ENCODE measurements at regions not wholly inside any gene's neighbourhood (a gene's known extent, or its start where the extent isn't known, plus 50 kb on each side); places are given as distances from the start of the nearest gene placed in this dataset.

GRCh38 chr6:165219629-165220028 lies 89.8 kb downstream of the C6orf118 start:
- Histone ChIP-seq H3K79me2 (ENCODE audit: insufficient read depth, low read length) (no peaks in the 10 kb centered on the region), H3K4ac (ENCODE audit: low read depth, low read length) (no peak overlapping the region), H3K23ac (ENCODE audit: insufficient read length, low read depth, low read length) (no peak overlapping the region), H2BK5ac (ENCODE audit: insufficient read length, low read length) (no peak overlapping the region), H3K18ac (ENCODE audit: insufficient read length, low read depth, low read length) (no peak overlapping the region), H3K27me3 (ENCODE audit: insufficient read depth, low read length) (no peaks in the 10 kb centered on the region), H3K23me2 (ENCODE audit: insufficient read length, low read depth, low read length, poor library complexity, severe bottlenecking) (no peaks in the 10 kb centered on the region), H3K9me3 (ENCODE audit: control insufficient read depth, low read depth, low read length) (no peaks in the 10 kb centered on the region), H4K5ac (ENCODE audit: insufficient read length, low read depth, low read length) (no peak overlapping the region), H3K27ac (ENCODE audit: insufficient read length, low read depth, low read length) (no peak overlapping the region), H2AFZ (ENCODE audit: low read length) (no peak overlapping the region), H3K79me1 (ENCODE audit: insufficient read depth, low read depth, low read length, poor library complexity, severe bottlenecking) (no peaks in the 10 kb centered on the region), H3K9ac (ENCODE audit: extremely low read depth, insufficient read length, low read length) (no peak overlapping the region), H3K4me1 (ENCODE audit: insufficient read depth, low read length) (no peaks in the 10 kb centered on the region), H2BK15ac (ENCODE audit: low read depth, low read length) (no peak overlapping the region), H2BK20ac (ENCODE audit: low read depth, low read length, poor library complexity, severe bottlenecking) (no peak overlapping the region), H2AK5ac (ENCODE audit: insufficient read length, low read length) (no peak overlapping the region), H3K4me2 (ENCODE audit: insufficient read depth, insufficient read length, low read length) (no peak overlapping the region), H2BK12ac (ENCODE audit: insufficient read length, low read depth, low read length) (no peak overlapping the region), H4K8ac (replicated peaks; ENCODE audit: insufficient read length, low read depth, low read length) (no peak overlapping the region), H3K14ac (ENCODE audit: insufficient read depth, low read length) (no peak overlapping the region), H4K91ac (ENCODE audit: insufficient read length, low read depth, low read length) (no peak overlapping the region), H3T11ph (ENCODE audit: low read length) (no peak overlapping the region), H3K56ac (ENCODE audit: insufficient read length, low read depth, low read length) (no peak overlapping the region), H4K20me1 (ENCODE audit: control insufficient read depth, insufficient read depth, insufficient read length) (no peaks in the 10 kb centered on the region), H2BK120ac (ENCODE audit: low read depth, low read length, poor library complexity, severe bottlenecking) (no peak overlapping the region)
- TF ChIP-seq CTCF (conservative IDR thresholded peaks at IDR 0.05) = no peak
- Mint-ChIP-seq H3K27ac (no peak overlapping the region), H3K36me3 (ENCODE audit: insufficient read depth in 1 of 3, low read depth in 3 of 3) (no peaks in the 10 kb centered on the region), H3K9me3 (no peaks in the 10 kb centered on the region; a peak in 1 of 5 replicates), H3K4me3 (no peak overlapping the region), H3K27me3 (ENCODE audit: low read depth) (no peaks in the 10 kb centered on the region), H3K4me1 (0 out of 4 replicates have a peak, but pooled peaks cover 0 to 3% of the 10 kb centered on the region in 2 experiments)
- DNase-seq = no peak
- no CpG with 5 or more reads among the region's 4 CpGs for WGBS (ENCODE audit: extremely low coverage, insufficient read length, low lambda C conversion rate)

Measured in H9 (cell line).